Gastroesophageal sphincter (tissue), 3 donors: ENCODE measurements at regions not wholly inside any gene's neighbourhood (a gene's known extent, or its start where the extent isn't known, plus 50 kb on each side); places are given as distances from the start of the nearest gene placed in this dataset.

Experiments used
- EP300 ChIP-seq: sonication (generic); formaldehyde crosslinking; IDR thresholded peaks from one replicate; pipeline ENCODE4 v1.6.1; 2017; ENCODE audit warnings: antibody characterized with exemption, mild to moderate bottlenecking
- POLR2A ChIP-seq, 2 donors: fragments of 450-650 bp; IDR thresholded peaks; one replicate each; pipeline ENCODE4 v1.6.1; 2017; ENCODE audit warnings: antibody characterized with exemption in 2 of 2, mild to moderate bottlenecking in 2 of 2, moderate library complexity in 1 of 2
- POLR2AphosphoS5 ChIP-seq: sonication (generic); formaldehyde crosslinking; IDR thresholded peaks from one replicate; pipeline ENCODE4 v1.6.1; 2017; ENCODE audit warnings: antibody characterized with exemption
- TF ChIP-seq, protein P1 (sequence below), 4 experiments: fragments of 200-600 bp in 2 of 4; fragments of 450-650 bp in 2 of 4; sonication (generic) in 1 of 4; IDR thresholded peaks; one replicate each; pipeline ENCODE4 v1.5.1; 2017 to 2019; ENCODE audit warnings: antibody characterized with exemption in 4 of 4, mild to moderate bottlenecking in 2 of 4, moderate library complexity in 2 of 4

DNA sequence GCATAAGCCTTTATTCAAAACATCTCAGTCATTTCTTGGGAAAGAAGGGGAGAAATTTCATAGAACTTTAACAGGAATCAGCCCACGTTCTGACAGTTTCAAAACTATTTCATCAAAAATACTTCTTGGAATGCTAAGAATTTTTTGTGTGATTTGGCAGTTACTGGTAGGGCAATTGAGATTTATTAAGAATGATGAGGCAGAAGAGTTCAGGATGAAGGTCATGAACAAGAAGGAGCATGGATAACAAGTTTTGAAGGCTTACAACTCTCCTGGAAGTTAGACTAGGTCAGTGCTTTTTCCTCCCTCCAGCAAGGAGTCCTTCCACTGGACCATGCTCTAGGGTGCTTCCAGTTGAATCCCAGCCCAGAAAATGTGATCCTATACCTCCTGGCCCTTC, 569.9 kb downstream of the ANKRD7 start:
- TF ChIP-seq, protein P1, sequence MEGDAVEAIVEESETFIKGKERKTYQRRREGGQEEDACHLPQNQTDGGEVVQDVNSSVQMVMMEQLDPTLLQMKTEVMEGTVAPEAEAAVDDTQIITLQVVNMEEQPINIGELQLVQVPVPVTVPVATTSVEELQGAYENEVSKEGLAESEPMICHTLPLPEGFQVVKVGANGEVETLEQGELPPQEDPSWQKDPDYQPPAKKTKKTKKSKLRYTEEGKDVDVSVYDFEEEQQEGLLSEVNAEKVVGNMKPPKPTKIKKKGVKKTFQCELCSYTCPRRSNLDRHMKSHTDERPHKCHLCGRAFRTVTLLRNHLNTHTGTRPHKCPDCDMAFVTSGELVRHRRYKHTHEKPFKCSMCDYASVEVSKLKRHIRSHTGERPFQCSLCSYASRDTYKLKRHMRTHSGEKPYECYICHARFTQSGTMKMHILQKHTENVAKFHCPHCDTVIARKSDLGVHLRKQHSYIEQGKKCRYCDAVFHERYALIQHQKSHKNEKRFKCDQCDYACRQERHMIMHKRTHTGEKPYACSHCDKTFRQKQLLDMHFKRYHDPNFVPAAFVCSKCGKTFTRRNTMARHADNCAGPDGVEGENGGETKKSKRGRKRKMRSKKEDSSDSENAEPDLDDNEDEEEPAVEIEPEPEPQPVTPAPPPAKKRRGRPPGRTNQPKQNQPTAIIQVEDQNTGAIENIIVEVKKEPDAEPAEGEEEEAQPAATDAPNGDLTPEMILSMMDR (IDR thresholded peaks at IDR 0.05) = no peak
- no peak for TF ChIP-seq POLR2A (IDR thresholded peaks at IDR 0.05)
- no peak for TF ChIP-seq POLR2AphosphoS5
- TF ChIP-seq EP300 = no peak
